NCI-H345 (cell line): ENCODE measurements at regions not wholly inside any gene's neighbourhood (a gene's known extent, or its start where the extent isn't known, plus 50 kb on each side); places are given as distances from the start of the nearest gene placed in this dataset.
"Not testable (repeated sequence)": the region's sequence is repeated elsewhere in the genome, so short reads cannot be mapped to it uniquely, and the experiment has no call there.

Source experiments
- DNase-seq: peaks from one replicate; lab custom pipeline; 2025; lab: John Stamatoyannopoulos, UW

DNA sequence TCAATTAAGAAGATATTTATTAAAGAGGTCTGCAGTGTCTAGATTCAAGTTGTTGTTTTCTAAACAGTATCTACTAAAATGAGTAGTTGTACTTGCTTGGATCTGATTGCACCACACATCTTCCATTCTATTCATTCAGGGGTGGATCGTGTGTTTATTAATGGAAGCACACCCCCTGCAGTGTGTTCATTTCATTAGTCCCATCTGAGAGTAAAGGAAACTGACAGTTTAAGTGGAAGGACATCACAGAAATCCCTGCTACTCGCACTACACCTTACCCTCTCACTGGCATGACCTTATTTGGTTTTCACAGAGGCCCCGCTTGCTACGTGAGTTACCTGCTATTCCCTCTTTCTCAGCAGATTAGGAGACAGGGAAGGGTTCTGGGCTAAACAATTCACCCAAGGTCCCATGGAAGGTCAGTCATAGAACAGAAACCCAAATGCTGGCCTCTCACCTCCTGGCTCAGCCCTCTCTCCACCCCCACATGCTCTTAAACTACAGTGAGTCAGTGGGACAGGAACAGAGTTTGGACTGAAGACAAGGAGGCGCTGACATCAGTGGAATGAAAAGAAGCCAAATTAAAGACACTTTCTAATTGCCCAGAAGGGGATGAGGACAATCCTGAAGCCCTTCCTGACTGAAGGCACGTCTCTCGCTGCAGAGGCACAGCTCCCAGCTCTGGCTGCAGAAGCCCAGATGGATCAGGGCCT, 369.2 kb upstream of the NRP1 start:
- no peak for DNase-seq

DNA sequence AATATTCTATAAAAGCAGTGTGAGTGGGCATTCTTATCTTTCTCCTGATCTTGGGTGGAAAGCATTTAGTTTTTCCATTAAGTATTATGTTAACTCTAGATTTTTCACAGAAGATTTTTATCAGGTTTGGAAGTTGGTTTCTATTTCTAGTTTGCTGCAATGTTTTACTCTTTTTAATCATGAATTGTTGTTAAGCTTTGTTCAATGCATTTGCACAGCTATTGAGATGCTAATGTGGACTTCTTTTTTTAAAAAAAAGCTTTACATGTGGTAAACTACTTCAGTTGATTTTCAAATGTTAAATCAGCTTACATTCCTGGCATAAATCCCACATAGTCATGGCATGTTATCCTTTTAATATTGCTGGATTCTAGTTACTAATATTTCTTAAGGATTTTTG, 363.6 kb upstream of the NRP1 start:
- DNase-seq: no peak

- DNase-seq: no peak
Measured at GRCh38 chr10:33697016-33697415, 362.5 kb upstream of the NRP1 start.

GRCh38 chr10:33695536-33695935, 361.1 kb upstream of the NRP1 start:
- no peak for DNase-seq

- DNase-seq: not testable (repeated sequence)
Measured at GRCh38 chr10:33690536-33690935, 356.1 kb upstream of the NRP1 start.

DNA sequence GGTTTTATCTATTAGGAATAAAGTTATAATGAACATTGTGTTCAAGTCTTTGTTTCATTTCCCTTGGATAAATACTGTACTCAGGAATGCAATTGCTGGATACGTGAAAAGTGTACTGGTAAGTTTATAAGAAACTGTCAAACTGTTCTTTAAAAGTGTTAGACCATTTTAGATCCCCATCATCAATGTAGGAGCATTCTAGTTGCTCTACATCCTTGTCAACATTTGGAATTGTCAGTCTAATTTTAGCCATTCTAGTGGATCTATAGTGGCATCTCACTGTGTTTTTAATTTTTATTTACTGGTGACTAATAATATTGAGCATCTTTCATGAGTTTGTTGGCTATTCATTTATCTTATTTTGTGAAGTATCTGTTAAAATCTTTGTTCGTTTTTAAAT, 354.0 kb upstream of the NRP1 start:
- no peak for DNase-seq

GRCh38 chr10:33684211-33684611, 349.7 kb upstream of the NRP1 start:
- DNase-seq: no peak

- DNase-seq: no peak
Measured at GRCh38 chr10:33681595-33681994, 347.1 kb upstream of the NRP1 start.

DNA sequence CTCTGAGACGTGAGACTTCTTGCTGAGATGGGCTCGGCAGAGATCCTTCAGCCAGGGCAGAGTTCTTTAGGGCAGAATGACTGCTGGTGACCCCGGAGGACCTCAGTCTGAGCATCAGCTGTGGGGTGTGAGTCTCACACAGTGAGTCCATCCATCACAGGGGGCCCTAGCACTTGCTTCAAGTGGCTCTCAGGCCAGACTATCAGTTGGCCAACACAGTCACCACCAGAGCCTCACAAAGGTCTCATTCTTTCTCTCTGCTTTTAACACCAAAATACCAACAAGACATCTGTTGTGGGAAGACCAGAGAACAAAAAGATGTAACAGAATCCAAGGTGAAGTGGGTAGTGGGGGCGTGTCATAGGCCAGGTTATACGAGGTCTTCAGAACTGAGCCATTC, 345.6 kb upstream of the NRP1 start:
- DNase-seq: no peak

DNA sequence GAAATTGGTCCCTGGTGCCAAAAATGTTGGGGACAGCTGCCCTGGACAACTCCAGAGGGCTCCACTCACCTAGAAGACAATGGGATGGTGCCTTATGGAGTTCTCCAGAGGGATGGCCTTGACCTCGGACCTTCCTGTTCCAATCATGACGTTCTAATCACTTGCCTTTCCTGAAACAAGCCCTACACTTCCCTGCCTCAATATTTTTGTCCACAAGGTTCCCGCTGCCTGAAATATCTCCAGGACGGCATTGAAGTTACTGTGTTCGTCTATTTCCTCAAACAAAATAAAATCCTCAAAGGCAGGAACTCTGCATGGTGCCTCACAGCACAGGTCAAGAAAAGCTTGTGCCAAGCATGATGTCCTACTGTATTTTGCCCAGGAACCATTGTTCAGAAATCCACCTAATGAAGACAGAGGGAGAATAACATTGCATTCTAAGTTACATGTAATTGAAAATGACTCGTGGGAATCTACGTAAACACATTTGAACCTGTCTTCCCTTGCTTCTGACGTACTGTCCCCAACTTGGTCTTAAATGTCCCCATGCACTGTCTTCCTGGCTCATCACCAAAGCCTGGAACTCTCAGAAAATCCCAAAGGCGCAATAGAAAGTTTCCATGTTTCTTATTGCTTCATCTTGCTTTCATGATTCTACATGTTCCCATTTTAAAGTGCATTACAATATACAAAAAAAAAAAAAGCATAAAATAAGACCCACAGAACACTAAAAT, 342.3 kb upstream of the NRP1 start:
- DNase-seq: no peak

- no peak for DNase-seq
Measured at GRCh38 chr10:33674986-33675599, 340.6 kb upstream of the NRP1 start.

DNA sequence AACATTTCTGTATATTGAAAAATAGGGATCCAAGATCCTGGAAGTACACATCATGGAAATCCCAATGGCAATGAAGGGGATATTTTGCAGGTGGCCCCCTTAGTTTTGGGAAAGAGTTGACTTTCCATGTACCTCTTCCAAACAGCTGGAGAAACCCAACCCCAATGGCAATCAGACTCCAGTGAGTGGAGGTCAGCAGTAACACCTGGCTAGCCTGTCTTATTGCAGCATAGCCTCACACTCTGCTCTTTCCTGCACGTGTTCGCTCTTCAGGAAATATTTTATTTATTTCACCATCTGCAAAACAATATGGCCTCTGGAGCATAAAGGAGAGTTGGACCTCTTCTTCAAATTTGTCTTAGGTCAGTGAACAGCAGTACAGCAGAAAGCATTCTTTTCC, 340.0 kb upstream of the NRP1 start:
- DNase-seq: no peak

DNA sequence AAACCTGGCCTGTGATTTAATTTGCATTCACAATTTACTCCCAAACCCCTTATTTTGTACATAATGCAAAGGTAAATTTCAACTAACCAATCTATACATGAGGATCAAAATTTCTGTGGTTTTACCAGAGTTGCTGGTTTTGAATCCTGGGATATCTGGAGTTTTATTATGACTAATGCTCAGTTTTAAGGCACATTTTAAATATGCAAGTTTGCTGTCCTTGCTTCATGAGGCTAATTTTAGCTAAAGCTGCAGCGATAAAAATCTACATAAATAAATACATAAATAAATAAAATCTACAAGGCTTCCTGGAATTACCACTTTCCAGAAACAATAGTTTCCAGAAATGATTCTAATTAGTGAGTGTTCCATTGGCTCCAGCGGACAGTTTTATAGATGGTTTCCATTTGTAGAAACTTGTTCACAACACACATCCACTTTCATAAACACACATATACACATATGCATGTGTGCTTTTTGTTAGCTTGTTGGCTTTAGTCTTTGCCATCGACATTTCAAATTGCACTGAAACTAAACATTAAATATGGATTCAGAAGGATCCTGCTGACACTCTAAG, 339.5 kb upstream of the NRP1 start:
- no peak for DNase-seq

- no peak for DNase-seq
Measured at GRCh38 chr10:33669904-33670303, 335.4 kb upstream of the NRP1 start.

GRCh38 chr10:33666686-33667480, 332.4 kb upstream of the NRP1 start:
- DNase-seq: no peak

DNA sequence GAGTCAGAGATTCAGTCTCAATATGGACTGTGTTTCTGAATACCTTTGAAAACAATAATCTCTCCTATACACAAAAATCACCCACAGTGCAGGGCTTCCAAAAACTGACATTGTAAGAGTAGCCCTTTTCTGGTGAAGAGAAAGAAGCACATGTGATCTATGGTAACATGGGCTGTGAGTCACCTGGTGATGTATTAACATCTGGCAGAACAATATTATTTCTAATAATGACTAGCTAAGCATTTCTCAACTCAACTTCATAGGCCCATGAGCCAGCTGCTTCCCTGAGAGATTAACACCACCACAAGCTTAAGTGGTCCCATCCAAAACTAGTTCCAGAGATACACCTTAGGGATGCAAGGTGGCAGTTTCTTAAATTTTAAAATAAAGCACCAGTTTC, 331.0 kb upstream of the NRP1 start:
- DNase-seq: no peak

DNA sequence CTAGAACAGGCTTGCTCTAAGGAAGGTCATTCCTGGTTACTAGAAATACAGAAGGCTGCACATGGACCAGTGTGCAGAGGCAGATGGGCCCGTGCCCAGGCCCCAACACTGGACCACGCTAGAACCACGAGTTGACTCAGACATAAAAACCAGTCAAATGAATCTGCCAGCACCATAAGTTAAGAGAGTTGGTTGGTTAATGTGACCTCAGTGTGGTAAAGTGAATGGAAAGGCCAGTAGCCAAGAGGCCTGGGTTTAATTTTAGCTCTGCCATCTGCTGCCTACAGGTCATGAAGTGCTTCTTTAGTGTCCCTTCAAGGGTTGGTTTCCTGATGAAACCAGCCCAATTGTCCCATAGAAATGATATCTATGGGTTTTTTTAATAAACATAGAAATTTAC, 329.6 kb upstream of the NRP1 start:
- no peak for DNase-seq

- peak; percentile 9 for DNase-seq
Measured at GRCh38 chr10:33661580-33662336, 327.3 kb upstream of the NRP1 start.

DNA sequence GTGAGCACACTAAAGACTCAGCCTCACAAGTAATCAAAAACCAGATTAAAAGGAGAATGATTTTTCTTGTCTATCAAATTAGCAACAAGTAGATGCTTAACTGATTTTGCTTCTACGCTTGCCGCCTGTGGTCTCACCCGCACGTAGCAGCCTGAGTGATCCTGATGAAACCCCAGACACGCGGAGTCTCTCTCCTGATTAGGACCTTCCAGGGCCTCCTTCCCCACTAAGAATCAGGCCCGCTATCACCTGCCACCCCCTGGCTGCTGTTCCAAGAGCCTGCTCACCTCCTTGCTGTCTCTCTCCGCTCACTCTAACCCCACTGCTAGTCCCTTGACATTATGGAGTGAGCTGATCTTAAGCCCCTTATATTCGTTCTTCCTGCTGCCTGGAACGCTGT, 325.9 kb upstream of the NRP1 start:
- no peak for DNase-seq

GRCh38 chr10:33657913-33658312, 323.4 kb upstream of the NRP1 start:
- DNase-seq: no peak

GRCh38 chr10:33657154-33657908, 322.9 kb upstream of the NRP1 start:
- peak; percentile 66 for DNase-seq
